Aorta (tissue), 5 donors: ENCODE measurements at regions not wholly inside any gene's neighbourhood (a gene's known extent, or its start where the extent isn't known, plus 50 kb on each side); places are given as distances from the start of the nearest gene placed in this dataset.

Experiments used
- ATAC-seq: fragments of 200-7000 bp; cut with Tn5 transposase; one replicate; pipeline ENCODE4 v1.9.1; 2022; ENCODE audit warnings: moderate library complexity; ENCODE audit not compliant: low FRiP score
- DNase-seq, 2 donors: peaks; one replicate each; pipeline ENCODE4 v3.0.0-alpha.2; 2020
- H3K27ac ChIP-seq, 2 donors: one replicate each; pipeline ENCODE4 v1.5.1; 2013; ENCODE audit warnings: low read length in 2 of 2, mild to moderate bottlenecking in 2 of 2, moderate library complexity in 2 of 2, control low read depth in 1 of 2, inconsistent platforms in 1 of 2, low read depth in 1 of 2
- H3K27me3 ChIP-seq, 2 donors: one replicate each; pipeline ENCODE4 v1.6.1; 2013; ENCODE audit warnings: control low read depth in 1 of 2, low read length in 1 of 2, mild to moderate bottlenecking in 1 of 2, moderate library complexity in 1 of 2; ENCODE audit not compliant: insufficient read depth in 2 of 2, control insufficient read depth in 1 of 2
- H3K36me3 ChIP-seq, 2 donors: one replicate each; pipeline ENCODE4 v1.6.1; 2013; ENCODE audit warnings: control low read depth in 1 of 2, low read length in 1 of 2, mild to moderate bottlenecking in 1 of 2; ENCODE audit not compliant: insufficient read depth in 2 of 2, control insufficient read depth in 1 of 2
- H3K4me1 ChIP-seq, 2 donors: one replicate each; pipeline ENCODE4 v1.6.1; 2013; ENCODE audit warnings: low read length in 2 of 2, control low read depth in 1 of 2, mild to moderate bottlenecking in 1 of 2, moderate library complexity in 1 of 2; ENCODE audit not compliant: insufficient read depth in 2 of 2, control insufficient read depth in 1 of 2
- H3K4me3 ChIP-seq, 2 donors: one replicate each; pipeline ENCODE4 v1.5.1; 2013; ENCODE audit warnings: low read length in 2 of 2, control low read depth in 1 of 2, mild to moderate bottlenecking in 1 of 2
- H3K9me3 ChIP-seq: one replicate; pipeline ENCODE4 v1.6.1; 2013; ENCODE audit warnings: mild to moderate bottlenecking, low read length; ENCODE audit not compliant: control insufficient read depth
- WGBS, 2 donors: extraction: QIAGEN DNeasy Blood & Tissue Kit; methylation state at CpG; one replicate each; pipeline ENCODE4 v1.1.7; 2013; 5-methylcytosine and 5-hydroxymethylcytosine counted together
- intact Hi-C, 2 donors: fragments of 100-400 bp; cut with DNase I; formaldehyde crosslinking; loops; one replicate each; pipeline versions ENCODE4 v1.14.2 to v1.15.0; 2022
- donor health status: healthy with polysubstance abuse.
- donor health status: Bipolar disorder and iron deficiency.
- donor health status: DM: no; HTN: no; CAD: no.
- donor health status: DM: no; HTN: no; CAD: no.
- donor health status: DM: yes; HTN: yes; CAD: no.

DNA sequence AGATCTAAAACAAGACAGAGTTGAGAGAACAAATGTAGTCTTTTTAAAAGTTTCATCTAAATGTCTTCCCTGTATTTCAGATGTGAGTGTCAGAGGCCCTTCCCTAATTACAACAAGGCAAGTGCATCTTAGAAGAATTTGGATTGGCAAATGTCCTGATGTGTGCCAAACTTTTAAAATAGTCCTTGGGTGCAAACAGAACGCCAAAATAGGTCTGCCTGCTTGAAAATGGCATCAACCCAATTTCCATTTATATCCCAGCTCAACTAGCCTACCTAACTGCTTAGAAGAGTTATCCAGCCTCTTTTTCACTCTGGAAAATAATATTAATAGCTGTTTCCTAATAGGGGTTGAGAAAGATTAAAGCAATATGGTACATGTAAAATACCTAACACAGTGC lies 311.8 kb upstream of the ARRDC4 start:
- Histone ChIP-seq H3K4me1 (no peaks in the 10 kb centered on the region), H3K36me3 (no peaks in the 10 kb centered on the region), H3K27ac (no peak overlapping the region), H3K4me3 (no peak overlapping the region), H3K9me3 (no peaks in the 10 kb centered on the region), H3K27me3 (no peaks in the 10 kb centered on the region)
- 8 to 15% methylated on average over 1 of the region's 1 CpG for WGBS, 2 donors
- intact Hi-C loops, result no loop called here
- ATAC-seq (no peak), DNase-seq (no peak)

DNA sequence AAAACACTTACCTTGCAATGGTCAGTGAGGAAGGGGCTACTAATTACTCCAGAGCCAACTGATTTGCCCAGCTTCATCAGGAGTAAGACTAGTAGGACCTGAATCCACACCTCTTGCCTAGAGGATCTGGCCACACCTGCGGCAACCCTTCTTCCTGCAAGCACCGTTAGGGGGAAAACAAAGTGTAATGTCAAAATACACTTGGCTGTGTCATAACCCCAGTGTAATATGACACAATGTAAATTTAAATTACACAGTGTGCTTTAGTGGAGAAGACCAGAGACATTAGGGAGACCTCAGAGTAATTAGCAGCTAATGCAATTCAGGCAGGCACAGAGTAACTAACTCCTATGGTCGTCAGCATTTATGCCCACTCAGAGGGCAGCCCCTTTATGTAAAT lies 308.5 kb upstream of the ARRDC4 start:
- Histone ChIP-seq H3K27me3 (no peaks in the 10 kb centered on the region), H3K27ac (no peak overlapping the region), H3K9me3 (no peaks in the 10 kb centered on the region), H3K4me1 (no peaks in the 10 kb centered on the region), H3K36me3 (no peaks in the 10 kb centered on the region), H3K4me3 (no peak overlapping the region)
- 42 to 48% methylated on average over 3 of the region's 3 CpGs for WGBS, 2 donors
- DNase-seq, result no peak
- intact Hi-C loops, result no loop called here
- no peak for ATAC-seq

DNA sequence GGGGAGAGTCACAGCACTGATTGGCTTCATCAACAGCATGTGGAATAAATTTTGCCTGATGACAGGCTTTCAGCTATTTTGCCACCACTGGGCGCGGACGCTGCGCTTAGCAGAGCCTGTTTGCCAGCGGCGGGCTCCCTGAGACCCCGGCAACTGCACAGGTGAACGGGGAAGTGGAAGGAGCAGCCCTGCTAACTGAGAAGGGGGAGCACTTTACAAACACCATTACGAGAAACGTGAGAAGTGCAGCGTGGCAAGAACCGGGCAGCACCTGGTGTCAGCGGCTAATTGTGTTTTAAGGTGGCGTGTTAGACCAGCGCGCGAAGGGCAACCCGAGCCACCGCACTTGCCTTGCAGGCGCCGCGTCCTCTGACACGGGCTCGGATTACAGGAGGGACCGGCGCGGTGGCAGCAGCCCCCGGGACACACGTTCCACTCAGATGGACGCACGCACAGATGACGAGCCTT lies 307.8 kb upstream of the ARRDC4 start:
- no peaks in the 10 kb centered on the region for H3K27me3 ChIP-seq
- no peak overlapping the region for H3K27ac ChIP-seq
- ATAC-seq (no peak), DNase-seq (no peak)
- H3K4me1 ChIP-seq, result no peaks in the 10 kb centered on the region
- intact Hi-C loops, result no loop called here
- H3K36me3 ChIP-seq, result no peaks in the 10 kb centered on the region
- 1 to 3% methylated on average over 32 of the region's 32 CpGs for WGBS, 2 donors
- no peaks in the 10 kb centered on the region for H3K9me3 ChIP-seq
- H3K4me3 ChIP-seq, result no peak overlapping the region

DNA sequence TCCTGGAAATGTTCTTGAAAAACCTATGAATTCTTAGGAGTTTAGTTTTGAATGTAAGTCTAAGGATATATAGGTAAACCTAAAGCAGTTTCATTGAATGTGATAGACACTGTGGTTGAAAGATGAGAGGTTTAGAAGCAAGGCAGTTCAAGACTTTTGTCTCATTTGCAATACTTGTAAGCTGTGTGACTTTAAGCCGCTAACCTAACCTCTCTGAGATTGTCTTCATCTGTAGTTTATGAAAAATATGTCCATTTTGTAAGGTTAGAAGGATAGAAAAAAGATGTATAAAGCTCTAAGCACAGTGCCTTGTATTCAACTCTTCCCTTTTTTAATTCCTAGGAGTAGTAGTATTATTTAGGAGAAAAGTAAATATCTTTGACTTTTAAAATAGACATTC lies 306.6 kb upstream of the ARRDC4 start:
- no peak overlapping the region for H3K27ac ChIP-seq
- 93% methylated on average over 1 of the region's 1 CpG for WGBS, 2 donors
- no peaks in the 10 kb centered on the region for H3K36me3 ChIP-seq
- no peaks in the 10 kb centered on the region for H3K9me3 ChIP-seq
- intact Hi-C loops, result no loop called here
- DNase-seq (no peak), ATAC-seq (no peak)
- no peaks in the 10 kb centered on the region for H3K4me1 ChIP-seq
- H3K27me3 ChIP-seq, result no peaks in the 10 kb centered on the region
- H3K4me3 ChIP-seq, result no peak overlapping the region

DNA sequence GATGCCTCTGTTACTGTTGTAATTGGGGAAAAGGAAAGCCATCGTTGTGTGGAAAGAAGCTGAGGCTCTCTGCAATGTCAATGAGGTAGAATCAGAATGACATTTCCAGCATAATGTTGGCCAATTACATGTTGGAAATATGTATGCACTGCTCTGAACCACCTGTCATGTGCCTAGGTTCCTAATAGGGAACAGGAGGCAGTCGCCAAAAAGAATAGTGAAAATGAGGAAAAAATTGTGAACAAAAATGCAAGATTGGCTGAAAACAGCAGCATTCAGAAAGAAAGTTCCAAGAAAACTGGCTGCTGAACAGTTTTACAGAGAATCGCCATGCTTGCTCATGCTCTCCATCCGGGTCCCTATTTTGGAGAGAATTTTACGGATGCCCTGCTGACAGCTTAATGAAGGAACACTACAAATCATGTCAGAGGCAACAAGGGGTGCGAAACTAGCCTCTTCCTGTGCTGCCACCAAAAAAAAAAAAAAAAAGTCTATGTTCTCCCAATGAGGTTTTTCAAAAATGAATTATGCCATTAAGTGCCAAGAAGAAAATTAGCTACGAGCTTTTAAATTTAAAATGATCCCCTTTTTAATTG lies 305.9 kb upstream of the ARRDC4 start:
- intact Hi-C loops, result no loop called here
- H3K4me1 ChIP-seq, result no peaks in the 10 kb centered on the region
- DNase-seq, result no peak
- ATAC-seq, result no peak
- 2 to 6% methylated on average over 7 of the region's 7 CpGs for WGBS, 2 donors
- no peak overlapping the region for H3K4me3 ChIP-seq
- no peak overlapping the region for H3K27ac ChIP-seq
- no peaks in the 10 kb centered on the region for H3K9me3 ChIP-seq
- H3K27me3 ChIP-seq, result no peaks in the 10 kb centered on the region
- no peaks in the 10 kb centered on the region for H3K36me3 ChIP-seq

DNA sequence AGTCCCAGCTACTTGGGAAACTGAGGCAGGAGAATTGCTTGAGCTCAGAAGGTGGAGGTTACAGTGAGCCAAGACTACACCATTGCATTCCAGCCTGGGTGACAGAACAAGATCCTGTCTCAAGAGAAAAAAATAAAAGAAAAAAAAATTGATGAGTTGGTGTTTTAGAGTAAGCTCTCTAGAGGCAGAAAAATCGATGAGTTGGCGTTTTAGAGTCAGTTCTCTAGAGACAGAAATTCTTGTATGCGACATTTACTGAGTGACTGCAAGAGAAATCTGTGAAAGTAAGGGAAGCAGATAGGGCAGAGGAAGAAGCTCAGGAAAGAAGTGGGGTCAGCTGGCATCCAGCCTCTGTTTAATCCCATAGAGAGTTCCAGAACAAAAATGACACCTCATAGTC lies 298.7 kb upstream of the ARRDC4 start:
- WGBS, 2 donors, result 76 to 78% methylated on average over 3 of the region's 3 CpGs
- intact Hi-C loops, result no loop called here

DNA sequence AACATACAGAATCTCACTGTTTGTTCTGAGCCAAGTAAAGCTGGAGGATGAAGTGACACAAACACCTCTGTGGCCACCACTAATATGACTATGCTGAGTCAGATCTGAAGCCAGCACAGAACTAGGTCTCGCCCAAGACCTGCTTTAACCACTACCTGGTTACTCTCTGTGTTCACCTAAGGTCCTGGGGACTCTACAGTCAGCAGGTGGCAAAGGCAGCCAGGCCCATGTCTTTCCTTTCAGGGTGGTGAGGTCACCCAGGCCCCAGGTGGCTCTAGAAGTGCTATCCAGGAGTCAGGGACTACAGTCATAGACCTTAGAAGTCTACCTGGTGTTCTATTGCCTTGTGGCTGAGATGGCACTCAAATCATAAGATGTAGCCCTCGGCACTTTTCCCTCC lies 287.9 kb upstream of the ARRDC4 start:
- H3K27ac ChIP-seq, result no peak overlapping the region
- no peak overlapping the region for H3K4me3 ChIP-seq
- no peaks in the 10 kb centered on the region for H3K4me1 ChIP-seq
- no peaks in the 10 kb centered on the region for H3K9me3 ChIP-seq
- H3K36me3 ChIP-seq, result no peaks in the 10 kb centered on the region
- no peaks in the 10 kb centered on the region for H3K27me3 ChIP-seq
- ATAC-seq (no peak), DNase-seq (no peak)
- 59 to 73% methylated on average over 2 of the region's 2 CpGs for WGBS, 2 donors
- intact Hi-C loops, result no loop called here

More for the DNA sequence above, 298.7 kb upstream of the ARRDC4 start:
- Histone ChIP-seq H3K27me3 (no peaks in the 10 kb centered on the region), H3K4me3 (no peak overlapping the region), H3K27ac (no peak overlapping the region), H3K4me1 (no peaks in the 10 kb centered on the region), H3K9me3 (no peaks in the 10 kb centered on the region), H3K36me3 (no peaks in the 10 kb centered on the region)
- DNase-seq, result no peak
- no peak for ATAC-seq

DNA sequence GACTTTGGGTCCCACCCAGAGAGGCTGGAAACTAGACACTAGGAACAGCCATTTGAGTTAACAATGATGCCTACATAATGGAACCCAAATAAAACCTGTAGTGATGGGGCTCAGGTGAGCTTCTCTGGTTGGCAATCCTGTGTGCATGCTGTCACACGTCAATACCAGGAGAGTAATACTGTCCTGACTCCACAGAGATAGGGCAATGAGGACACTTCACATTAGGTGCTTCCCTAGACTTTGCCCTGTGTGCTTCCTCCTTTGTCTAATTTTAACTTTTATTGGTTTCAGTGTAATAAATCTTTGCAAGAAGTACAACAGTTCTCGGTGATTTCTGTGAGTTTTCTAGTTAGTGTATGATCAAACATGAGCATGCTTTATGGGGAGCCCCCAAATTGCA lies 281.8 kb upstream of the ARRDC4 start:
- Histone ChIP-seq H3K27me3 (no peaks in the 10 kb centered on the region), H3K27ac (no peak overlapping the region), H3K4me3 (no peak overlapping the region), H3K9me3 (peaks cover 4% of the 10 kb centered on the region), H3K36me3 (no peaks in the 10 kb centered on the region), H3K4me1 (no peaks in the 10 kb centered on the region)
- intact Hi-C loops, result no loop called here
- ATAC-seq (no peak), DNase-seq (no peak)
- 35 to 60% methylated on average over 2 of the region's 2 CpGs for WGBS, 2 donors

DNA sequence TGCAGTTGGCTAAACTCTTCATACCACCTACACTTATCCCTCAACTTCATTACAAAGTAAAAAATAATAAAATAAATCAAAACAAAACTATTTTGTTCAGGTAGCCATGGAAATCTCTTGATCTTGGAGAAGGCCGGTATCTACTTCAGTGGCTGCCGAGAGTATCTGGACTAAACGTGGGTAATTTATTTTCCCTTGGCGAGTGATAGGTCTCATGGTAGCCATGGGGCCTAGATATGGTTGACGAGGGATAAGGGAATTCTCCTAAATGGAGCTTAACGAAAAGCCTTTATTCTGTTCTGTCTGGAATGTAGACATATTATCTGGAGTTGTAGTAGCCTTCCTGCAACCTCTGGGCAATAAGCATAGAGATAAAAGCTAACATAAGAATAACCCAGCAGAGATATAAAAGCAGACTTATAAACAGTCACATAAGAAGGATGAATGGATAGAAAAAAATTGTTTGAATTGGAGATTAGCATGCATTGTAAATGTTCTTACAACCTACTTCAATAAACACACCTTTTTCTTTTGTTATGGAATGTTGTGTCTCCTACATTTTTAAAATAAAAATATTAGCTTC lies 281.3 kb upstream of the ARRDC4 start:
- no peaks in the 10 kb centered on the region for H3K4me1 ChIP-seq

More for the DNA sequence above, 281.3 kb upstream of the ARRDC4 start:
- H3K27ac ChIP-seq, result no peak overlapping the region
- intact Hi-C loops, result no loop called here
- WGBS, 2 donors, result 46 to 63% methylated on average over 6 of the region's 6 CpGs
- H3K4me3 ChIP-seq, result no peak overlapping the region
- ATAC-seq (no peak), DNase-seq (no peak)
- H3K9me3 ChIP-seq, result peaks cover 4% of the 10 kb centered on the region
- H3K36me3 ChIP-seq, result no peaks in the 10 kb centered on the region
- no peaks in the 10 kb centered on the region for H3K27me3 ChIP-seq
